Inflammatory macrophage treated with lipopolysaccharide for 4 hours (primary cell): ENCODE measurements at regions not wholly inside any gene's neighbourhood (a gene's known extent, or its start where the extent isn't known, plus 50 kb on each side); places are given as distances from the start of the nearest gene placed in this dataset.
A peak's percentile ranks its signal among the peaks of the same experiment; 100 is the strongest.

Experiments used
- DNase-seq: peaks from one replicate; pipeline ENCODE4 v3.0.0-alpha.2; 2020

DNA sequence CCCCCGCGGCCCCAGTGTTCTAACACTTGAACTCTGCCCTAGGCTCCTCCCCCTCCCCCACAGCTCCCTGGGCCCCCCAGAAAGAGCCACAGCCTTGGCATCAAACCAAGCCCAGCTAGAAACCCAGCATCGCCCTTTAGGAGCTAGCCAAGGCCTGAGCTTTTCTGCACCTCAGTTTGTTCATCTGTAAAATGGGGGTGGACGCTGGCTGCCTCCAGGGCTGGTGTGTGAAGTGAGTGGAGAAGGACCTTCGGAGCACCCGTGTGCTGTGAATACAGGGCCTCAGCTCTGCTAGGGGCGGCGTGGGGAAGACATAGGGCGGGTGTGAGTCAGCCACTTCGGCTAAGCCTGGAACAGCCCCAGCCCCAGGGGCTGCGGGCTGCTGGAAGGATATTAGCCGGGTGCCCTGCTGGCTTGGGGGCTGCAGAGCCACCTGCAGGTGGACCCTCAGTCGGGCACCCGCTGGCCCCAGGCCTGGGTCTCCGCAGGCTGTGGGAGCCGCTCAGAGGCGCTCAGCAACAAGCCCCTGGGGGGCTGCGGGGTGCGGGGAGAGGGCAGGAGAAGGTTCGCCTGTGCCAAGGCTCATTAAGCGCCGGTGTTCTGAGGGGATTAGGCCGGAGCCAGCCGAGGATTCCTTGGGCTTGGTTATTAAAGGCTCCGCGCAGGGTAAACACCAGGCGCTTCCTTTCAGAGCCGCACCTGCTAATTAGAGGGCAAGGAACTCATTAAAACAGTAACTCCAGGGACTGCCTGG is 217.0 kb upstream of the CIBAR2 start:
- DNase-seq, result no peak

DNA sequence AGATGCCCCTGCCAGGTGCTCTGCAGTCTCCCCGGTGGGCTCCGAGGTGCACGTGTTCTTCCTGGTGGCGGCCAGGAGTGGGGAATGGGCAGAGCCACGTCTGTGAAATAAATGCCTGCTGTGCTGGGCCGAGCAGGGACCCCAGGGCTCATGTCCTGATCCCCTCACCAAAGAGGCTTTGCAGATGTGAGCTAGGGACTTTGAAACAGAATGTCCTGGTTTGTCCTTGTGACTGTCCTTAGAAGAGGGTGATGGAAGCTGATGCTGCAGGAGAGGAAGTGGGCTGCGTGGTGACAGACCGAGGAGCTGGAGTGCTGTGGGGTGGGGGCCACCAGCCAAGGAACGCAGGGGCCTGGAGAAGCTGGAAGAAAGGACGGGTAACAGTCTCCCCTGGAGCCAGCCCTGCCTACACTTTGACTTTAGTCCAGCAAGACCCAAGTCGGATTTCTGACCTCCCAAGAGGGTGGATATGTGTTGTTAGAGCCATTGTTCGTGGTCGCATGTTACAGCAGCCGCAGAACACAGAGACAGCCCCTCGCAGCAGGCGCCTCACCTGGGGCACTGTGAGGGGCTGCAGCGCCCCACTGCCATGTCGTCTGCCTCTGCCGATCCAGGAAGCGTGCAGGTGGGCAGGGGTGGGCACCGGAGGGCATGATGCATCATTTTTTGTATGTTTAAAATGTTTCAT is 217.9 kb upstream of the CIBAR2 start:
- DNase-seq, result no peak

DNA sequence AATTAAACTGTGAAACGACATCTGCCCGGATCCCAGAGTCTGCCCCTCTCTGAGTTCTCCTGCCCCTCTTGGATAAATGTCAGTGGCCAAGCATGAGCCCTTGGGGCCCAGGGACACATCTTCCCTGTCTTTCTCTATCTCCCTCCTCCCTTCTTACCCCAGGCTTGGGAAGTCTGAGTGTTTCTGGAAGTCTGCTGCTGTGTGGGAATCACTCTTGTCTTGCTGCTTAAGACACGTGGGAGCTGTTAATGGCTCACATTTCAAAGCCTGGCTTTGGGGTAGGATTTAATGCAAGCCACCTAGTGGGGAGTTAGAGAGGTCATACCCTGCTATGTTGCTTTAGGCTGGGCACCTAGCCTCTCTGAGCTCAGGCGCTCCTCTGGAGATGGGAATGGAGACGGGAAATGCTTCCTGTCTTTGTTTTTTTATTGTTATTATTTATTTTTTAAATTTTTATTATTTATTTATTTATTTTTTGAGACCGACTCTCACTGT is 218.5 kb upstream of the CIBAR2 start:
- DNase-seq, result peak; percentile 48

DNA sequence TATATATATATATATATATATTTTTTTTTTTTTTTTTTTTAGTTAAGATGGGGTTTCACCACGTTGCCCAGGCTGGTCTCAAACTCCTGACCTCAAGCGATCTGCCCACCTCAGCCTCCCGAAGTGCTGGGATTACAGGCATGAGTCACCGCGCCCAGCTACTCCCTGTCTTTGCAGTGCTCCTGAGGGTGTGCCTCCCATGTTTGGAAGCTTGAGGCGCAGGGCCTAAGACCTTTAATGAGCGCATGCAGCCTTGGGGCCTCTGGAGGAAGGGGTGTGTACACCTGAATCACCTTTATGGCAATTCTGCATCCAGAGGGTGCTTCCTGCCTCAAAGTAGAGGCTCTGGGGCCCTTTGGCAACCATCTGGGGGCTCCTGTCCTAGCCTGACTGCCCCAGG is 219.4 kb upstream of the CIBAR2 start:
- no peak for DNase-seq

DNA sequence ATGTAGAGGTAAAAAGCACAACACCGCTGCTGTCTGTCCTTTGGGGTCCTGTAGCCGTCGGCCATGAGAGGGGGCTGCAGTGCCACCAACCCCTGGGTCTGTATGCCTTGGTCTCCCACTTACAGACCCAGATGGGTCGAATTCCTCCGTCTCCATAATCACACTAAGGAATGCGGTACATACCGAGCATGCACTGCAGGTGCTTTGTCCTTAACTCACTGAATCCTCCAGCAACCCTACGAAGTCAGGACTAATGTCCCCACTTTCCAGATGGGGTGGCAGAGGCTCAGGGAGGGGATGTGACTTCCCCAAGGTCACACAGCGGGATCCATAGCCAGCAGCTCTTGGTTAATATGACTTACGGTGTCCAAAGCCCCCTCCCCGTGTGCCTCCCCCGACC is 219.9 kb upstream of the CIBAR2 start:
- no peak for DNase-seq

DNA sequence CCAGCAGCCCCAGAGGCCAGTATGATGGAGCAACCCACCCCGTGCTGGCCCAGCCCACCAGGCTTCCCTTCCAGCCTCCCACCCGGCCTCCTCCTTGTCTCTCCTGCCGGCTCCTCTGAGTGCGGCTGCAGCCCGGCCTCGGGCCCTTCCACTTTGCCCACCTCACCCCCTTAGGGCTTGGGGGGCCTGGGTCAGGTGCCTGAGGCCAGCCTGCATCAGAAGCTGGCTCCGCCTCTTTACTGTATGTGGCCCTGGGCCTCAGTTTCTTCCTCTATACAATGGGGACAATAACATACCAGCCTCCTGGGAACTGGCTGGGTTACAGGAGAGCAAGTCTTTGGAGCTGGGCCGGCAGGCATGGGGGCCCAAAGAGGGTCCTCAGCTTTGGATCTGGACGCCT is 221.1 kb upstream of the CIBAR2 start:
- DNase-seq, result no peak

DNA sequence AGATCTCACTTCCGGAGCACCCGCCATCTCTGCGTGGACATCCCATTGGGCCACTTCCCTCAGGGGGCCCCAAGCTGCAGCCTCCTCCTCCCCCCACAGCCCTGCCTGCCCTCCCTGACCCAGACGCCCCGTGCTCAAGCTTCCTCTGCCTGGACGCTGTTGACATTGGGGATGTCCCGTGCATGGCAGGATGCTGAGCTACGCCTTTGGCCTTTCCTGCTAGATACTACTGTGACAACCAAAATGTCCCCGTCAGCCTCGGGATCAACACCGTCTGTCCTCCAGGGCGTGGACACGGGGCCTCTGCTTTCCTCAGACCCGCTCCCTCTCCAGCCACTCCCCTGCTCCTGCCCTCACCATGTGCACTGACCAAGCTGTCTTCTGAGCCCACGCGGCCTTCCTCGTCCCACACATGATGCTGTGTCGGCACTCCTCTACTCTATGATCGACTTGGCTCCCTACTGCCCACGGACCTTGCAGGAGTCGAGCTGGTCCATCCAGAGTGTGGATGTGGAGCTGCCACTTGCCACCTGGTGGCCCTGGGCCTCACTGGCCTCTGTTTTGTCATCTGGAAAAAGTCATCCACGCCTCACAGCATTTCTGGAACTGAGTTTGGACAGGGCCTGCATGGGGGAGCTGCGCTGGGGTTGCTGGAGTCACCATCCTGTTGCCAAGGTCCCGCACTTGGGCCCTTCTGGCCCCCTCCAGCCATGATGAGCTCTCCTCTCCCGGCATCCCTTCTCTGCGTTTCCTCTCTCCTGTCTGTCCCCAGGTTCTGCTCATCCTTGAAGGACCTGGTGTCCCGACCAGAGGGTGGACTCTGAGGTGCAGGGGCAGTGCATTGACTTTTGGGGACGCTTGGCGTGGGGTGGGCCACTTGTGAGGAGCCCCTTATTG is 221.7 kb upstream of the CIBAR2 start:
- DNase-seq, result no peak

DNA sequence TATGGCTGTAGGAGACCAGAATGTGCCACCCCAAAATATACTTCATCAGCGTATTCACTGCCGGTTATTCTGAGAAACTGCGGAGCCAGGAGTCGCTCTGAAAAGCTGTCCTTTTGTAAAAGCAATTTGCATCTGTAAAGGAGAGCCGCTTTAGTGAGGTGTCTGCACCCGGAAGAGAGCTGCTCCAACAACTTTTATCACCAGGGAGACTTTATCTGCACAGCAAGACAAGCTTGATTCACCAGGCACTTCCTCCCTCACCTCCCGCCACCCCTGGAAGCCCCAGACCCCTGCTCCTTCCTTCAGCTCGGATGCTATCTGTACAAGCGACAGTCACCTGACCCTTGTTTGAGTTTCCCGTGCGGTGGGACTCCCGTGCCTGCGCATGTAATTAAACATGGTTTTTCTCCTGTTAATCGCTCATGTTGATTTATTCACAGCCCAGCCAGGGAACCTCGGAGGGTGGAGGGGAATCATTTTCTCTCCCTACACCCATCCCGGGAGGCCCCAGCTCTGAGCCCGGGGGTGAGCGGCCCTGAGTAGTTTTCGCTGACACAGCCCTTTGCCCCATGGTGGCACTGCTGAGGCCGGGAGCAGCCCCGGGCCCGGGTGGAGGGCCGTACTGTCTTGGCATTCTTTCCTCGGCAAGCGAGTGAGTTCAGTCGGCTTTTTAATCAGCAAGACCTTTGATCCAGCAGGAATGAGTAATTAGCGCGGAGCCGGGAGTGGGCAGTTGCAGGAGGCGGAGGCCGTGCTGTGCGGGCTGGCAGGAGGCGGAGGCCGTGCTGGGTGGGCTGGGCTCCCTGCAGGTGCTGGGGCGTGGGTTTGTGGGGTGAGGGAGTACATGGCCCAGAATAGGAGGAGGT is 222.7 kb upstream of the CIBAR2 start:
- no peak for DNase-seq

DNA sequence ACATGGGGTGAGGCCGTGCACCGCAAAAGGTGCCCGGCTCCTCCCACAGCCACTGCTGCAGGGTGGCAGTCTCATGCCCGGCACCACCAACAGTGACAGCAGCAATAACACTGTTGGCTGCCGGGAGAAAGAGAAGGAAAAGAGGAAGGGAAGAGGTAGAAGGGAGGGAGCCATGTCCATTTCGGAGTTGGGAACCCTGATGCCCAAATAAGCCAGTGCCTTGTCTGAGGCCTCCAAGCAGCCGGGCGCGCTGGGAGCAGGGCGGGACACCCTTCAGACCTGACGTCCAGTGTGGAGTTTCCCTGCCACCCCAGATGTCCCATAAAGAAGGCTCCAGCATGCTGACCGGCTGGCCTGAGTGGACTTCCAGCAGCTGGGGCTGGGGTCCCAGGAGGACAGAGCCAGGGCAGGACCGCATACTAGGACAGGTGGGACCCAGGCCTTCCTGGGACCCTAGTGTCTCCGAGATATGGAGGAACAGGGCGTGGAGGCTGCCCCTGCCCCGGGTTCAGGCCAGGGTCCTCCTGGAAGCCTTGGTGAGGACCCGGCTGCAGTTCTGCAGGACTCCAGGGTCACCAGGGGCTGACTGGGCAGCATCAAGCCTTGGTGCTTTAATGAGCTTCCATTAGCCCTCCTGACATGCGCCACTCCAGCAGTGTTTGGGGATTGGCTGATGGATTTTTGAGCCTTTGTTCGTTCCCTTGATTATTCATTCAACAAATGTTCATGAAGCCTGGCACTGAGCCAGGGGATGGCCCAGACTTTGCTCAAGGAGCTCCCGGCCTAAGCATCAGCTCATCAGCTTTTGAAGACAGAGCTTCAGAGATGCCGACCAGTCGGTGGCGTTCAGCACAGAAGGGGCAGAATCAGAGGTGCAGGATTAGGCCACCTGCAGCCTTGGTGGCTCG is 223.6 kb upstream of the CIBAR2 start:
- DNase-seq, result no peak

DNA sequence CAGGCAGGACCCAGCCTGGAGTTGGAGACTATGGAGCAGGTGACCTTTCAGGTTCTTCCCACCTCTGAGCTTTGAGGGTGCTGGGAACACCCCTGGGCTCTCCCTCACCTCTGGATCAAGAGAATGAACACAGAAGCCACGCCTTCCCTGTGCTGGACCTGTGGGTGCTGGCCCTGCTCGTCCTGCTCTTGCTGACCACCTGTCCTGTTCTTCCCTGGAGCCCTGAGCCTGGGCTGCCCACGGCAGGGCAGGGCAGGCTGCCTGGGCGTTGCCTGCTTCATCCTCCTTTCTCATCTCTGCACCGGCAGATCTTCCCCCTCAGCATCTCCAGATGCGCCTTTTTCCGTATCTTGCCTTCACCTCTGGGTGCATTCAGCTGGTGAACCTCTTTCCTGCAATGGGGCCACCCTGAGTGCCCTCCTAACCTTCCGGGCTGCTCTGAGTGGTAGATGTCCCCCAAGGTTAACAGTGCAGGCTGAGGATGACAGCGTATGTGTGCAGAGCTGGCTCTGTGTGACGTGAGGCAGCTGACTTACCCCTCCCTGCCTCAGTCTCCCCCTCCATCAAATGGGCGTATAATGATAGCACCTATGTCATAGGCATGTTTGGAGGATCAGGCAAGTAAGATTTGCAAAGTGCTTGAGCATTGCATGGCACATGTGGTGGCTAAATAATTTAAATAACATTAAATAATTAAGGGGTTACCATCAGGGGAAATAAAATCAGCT is 225.8 kb upstream of the CIBAR2 start:
- no peak for DNase-seq

DNA sequence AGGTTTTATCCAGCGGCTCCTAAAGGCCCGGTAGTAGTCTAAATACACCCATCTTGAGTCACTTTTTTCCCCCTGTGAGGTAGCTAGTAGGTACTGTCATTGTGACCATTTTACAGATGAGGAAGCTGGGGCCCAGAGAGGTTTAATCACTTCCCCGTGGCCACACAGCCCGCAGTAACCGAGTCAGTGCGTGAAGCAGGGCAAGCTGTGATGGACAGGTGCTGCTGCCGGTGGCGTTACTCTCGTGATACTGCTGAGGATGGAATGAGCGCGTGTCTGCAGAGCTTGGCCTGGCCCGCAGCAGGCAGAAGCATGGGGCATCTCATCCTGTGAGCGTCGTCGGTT is 226.3 kb upstream of the CIBAR2 start:
- no peak for DNase-seq

DNA sequence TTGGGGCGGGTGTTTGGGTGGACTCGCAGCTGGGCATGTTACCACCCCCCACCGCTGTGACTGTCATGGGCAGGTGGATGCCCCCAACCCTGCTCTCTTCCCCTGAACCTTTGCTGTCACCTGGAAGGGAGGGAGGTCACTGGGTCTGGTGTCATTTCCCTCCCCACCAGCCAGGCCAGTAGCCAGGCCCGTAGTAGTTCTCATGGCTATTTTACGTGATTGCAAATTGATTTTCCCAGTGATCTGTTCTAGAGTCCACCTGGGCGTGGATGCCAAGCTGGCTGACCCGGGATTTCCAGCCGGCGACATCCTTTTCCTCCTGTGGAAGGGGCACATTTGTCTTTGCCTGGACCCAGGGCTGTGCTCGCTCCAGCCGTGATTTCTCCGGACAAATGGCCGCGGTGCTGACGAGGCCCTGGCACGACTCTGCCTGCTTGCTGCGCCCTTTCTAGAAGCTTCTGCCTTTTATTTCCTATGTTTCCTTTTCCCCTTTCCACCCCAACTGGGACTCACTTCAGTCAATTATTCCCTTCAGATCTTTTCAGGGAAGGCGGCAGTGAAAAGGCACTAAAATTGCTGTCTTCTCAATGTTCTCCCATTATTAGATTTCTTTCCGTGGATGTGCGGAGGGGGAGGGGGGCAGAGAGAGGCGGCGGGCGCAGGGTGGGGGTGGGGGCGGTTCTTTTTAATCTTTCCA is 226.9 kb upstream of the CIBAR2 start:
- no peak for DNase-seq

DNA sequence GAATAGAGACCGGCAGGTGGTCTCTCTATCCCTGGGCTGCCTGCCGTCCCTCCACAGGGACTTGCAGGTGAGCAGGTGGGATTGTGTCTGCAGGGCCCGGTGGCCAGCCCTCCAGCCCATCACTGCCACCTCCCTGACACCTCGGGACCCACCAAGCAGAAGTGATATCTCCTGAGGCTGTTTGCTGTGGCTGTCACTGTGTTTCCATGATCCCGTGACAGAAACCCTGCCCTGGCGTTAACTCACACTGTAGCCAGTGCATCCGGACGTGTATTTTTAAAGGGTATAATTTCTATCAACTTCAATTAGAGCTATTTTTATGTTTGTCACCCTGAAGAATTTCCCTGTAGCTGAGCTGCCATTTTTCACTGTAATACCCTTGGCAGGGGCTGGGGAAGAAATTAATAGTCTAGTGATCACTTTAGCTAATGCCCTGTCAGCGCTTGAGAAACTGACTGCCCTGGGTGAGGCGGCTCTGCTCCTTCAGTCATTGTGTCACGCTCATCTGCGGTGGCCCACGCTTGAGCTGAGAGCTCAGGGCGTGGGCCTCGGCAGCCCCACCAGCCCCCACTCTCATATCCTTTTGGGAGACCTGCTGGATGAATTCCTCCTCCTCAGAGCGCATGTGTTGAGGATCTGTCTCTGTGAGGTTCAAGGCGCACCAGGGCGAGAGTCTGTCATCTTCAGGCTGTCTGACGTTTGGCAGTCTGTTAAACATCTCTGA is 229.9 kb upstream of the CIBAR2 start:
- no peak for DNase-seq

DNA sequence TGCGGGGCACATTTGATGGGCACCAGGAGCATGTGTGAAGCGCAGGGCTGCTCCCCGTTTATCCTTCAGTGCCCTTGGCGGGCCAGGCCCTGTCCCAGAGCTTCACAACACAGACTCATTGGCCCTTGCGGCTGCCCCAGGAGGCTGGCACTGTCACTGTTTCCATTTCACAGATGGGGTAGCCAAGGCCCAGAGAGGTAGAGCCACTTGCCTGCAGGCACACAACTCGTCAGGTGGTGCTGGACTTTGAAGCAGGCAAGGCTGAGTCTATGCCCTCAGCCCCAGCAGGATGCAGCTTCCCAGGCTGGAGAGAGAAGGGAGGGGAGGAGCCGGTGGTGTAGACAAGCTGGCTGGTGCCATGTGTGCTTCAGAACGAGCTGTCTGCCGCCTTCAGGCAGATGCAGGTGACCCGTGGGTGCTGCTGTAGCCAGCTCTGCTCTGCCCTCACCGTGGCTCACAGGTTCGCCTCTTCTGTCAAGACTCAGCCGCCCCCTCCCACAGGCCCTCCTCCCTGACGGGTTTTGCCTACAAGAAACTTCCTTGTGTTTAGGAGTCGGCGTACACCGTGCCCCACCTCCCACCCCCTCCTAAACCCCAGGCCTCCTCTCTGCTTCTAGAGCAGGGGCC is 232.3 kb upstream of the CIBAR2 start:
- no peak for DNase-seq

DNA sequence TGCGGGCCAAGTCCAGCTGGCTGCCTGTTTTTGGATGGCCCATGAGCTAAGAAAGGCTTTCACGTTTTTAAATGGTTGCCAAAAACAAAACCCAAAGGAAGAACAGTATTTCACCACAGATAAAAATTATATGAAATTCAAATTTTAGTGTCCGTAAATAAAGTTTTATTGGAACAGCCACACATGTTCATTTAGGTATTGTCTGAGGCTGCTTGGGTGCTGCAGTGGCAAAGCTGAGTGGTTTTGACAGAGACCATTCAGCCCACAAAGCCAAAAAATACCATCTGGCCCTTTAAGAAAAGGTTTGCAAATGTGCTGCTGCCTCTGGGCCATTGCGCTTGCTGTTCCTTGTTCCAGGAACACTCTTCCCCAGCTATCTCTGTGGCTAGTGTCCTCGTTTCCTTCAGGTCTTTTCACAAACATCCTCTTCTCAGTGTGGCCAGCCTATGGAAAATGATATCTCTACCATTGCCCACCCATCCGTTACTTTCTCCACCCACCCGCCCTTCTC is 232.9 kb upstream of the CIBAR2 start:
- no peak for DNase-seq

DNA sequence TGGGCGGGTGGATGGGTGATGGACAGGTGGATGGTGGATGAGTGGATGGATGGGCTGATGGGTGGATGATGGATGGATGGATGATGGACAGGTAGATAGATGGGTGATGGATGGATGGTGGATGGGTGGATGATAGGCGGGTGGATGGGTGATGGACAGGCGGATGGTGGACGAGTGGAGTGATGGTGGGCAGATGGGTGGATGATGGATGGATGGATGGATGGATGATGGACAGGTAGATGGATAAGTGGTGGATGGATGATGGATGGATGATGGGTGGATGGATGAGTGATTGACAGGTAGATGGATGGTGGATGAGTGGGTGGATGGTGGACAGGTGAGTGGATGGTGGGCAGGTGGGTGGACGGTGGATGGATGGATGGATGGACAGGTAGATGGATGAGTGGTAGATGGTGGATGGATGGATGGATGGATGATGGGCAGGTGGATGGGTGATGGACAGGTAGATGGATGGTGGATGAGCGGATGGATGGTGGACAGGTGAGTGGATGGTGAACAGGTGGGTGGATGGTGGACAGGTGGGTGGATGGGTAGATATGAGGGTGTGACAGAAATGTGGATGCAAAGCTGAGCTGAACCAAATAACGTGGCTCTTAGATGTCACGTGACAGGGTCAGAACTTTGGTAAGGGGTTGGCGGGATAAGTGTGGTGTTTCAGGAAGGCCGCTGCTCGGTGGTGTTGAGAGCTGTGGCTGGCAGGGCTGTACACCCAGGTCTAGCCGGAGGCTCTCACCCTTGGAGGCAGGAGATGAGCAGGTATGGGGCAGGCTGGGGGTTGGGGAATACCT is 234.3 kb upstream of the CIBAR2 start:
- no peak for DNase-seq

DNA sequence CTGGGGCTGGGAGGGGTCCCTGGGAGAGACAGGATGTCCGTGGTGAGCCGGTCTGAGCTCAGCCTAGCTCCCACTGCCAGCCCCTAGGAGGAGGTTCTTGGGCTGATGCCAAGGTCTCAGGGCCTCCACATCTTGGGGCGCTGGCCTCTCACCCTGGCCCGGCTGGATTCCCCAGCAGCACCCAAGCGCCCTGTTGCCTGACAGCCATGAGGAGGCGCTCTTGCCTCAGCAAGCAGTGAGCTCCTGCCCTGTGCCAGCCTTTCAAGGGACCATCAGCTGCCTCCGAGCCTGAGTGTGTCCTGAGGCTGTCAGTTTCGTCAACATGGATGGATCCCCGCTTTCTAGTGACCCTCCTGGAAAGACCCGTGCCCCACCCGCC is 234.9 kb upstream of the CIBAR2 start:
- DNase-seq, result peak; percentile 17
